ENCODE measurements at regions not wholly inside any gene's neighbourhood (a gene's known extent, or its start where the extent isn't known, plus 50 kb on each side); places are given as distances from the start of the nearest gene placed in this dataset.

- intact Hi-C loops (cut with DNase I) = no loop called here
- WGBS = 43% methylated on average over 1 of the region's 1 CpG
Measured at GRCh38 chr16:62692685-62693084, 656.4 kb upstream of the CDH8 start.

GRCh38 chr16:62681819-62682218 lies 645.6 kb upstream of the CDH8 start:
- no peaks in the 10 kb centered on the region for H3K9me3 ChIP-seq

More at GRCh38 chr16:62692685-62693084, 656.4 kb upstream of the CDH8 start:
- H3K27me3 ChIP-seq (replicated peaks; ENCODE audit: insufficient read depth) = no peaks in the 10 kb centered on the region
- no peak overlapping the region for H3K27ac ChIP-seq
- H3K4me1 ChIP-seq (replicated peaks) = no peaks in the 10 kb centered on the region
- H3K4me3 ChIP-seq = no peak overlapping the region
- H3K36me3 ChIP-seq = no peaks in the 10 kb centered on the region
- TF ChIP-seq POLR2AphosphoS5 (IDR thresholded peaks at IDR 0.05) = no peak
- no peak for TF ChIP-seq CTCF (IDR thresholded peaks at IDR 0.05)
- TF ChIP-seq POLR2A (IDR thresholded peaks at IDR 0.05) = no peak
- H3K9me3 ChIP-seq = no peaks in the 10 kb centered on the region
- no peak for DNase-seq (ENCODE audit: low spot score)

GRCh38 chr16:62678796-62679195 lies 642.6 kb upstream of the CDH8 start:
- H3K4me3 ChIP-seq = no peak overlapping the region
- TF ChIP-seq POLR2AphosphoS5 (IDR thresholded peaks at IDR 0.05) (no peak), POLR2A (IDR thresholded peaks at IDR 0.05) (no peak), CTCF (IDR thresholded peaks at IDR 0.05) (no peak)
- no peaks in the 10 kb centered on the region for H3K36me3 ChIP-seq
- no peaks in the 10 kb centered on the region for H3K27me3 ChIP-seq (replicated peaks; ENCODE audit: insufficient read depth)
- 73% methylated on average over 4 of the region's 4 CpGs for WGBS
- no peaks in the 10 kb centered on the region for H3K9me3 ChIP-seq
- no peak for DNase-seq (ENCODE audit: low spot score)
- intact Hi-C loops (cut with DNase I) = no loop called here
- H3K4me1 ChIP-seq (replicated peaks) = no peaks in the 10 kb centered on the region
- H3K27ac ChIP-seq = no peak overlapping the region

More at GRCh38 chr16:62681819-62682218, 645.6 kb upstream of the CDH8 start:
- intact Hi-C loops (cut with DNase I) = no loop called here
- H3K27ac ChIP-seq = no peak overlapping the region
- DNase-seq (ENCODE audit: low spot score) = no peak
- no peak overlapping the region for H3K4me3 ChIP-seq
- H3K4me1 ChIP-seq (replicated peaks) = no peaks in the 10 kb centered on the region
- 76% methylated on average over 1 of the region's 1 CpG for WGBS
- H3K36me3 ChIP-seq = no peaks in the 10 kb centered on the region
- no peaks in the 10 kb centered on the region for H3K27me3 ChIP-seq (replicated peaks; ENCODE audit: insufficient read depth)
- TF ChIP-seq POLR2A (IDR thresholded peaks at IDR 0.05) (no peak), CTCF (IDR thresholded peaks at IDR 0.05) (no peak), POLR2AphosphoS5 (IDR thresholded peaks at IDR 0.05) (no peak)

GRCh38 chr16:62676306-62676705 lies 640.1 kb upstream of the CDH8 start:
- 76% methylated on average over 4 of the region's 4 CpGs for WGBS
- H3K9me3 ChIP-seq = no peaks in the 10 kb centered on the region
- no peak overlapping the region for H3K4me3 ChIP-seq
- no peak overlapping the region for H3K27ac ChIP-seq
- no peaks in the 10 kb centered on the region for H3K36me3 ChIP-seq
- no peaks in the 10 kb centered on the region for H3K4me1 ChIP-seq (replicated peaks)
- intact Hi-C loops (cut with DNase I) = no loop called here
- no peak for DNase-seq (ENCODE audit: low spot score)
- TF ChIP-seq CTCF (IDR thresholded peaks at IDR 0.05) (no peak), POLR2A (IDR thresholded peaks at IDR 0.05) (no peak), POLR2AphosphoS5 (IDR thresholded peaks at IDR 0.05) (no peak)
- H3K27me3 ChIP-seq (replicated peaks; ENCODE audit: insufficient read depth) = no peaks in the 10 kb centered on the region

- H3K27me3 ChIP-seq (replicated peaks; ENCODE audit: insufficient read depth) = no peaks in the 10 kb centered on the region
- H3K9me3 ChIP-seq = no peaks in the 10 kb centered on the region
- no peak overlapping the region for H3K4me3 ChIP-seq
- H3K36me3 ChIP-seq = no peaks in the 10 kb centered on the region
- 54% methylated on average over 1 of the region's 1 CpG for WGBS
- no peaks in the 10 kb centered on the region for H3K4me1 ChIP-seq (replicated peaks)
- no peak for DNase-seq (ENCODE audit: low spot score)
- H3K27ac ChIP-seq = no peak overlapping the region
- intact Hi-C loops (cut with DNase I) = no loop called here
- TF ChIP-seq POLR2AphosphoS5 (IDR thresholded peaks at IDR 0.05) = no peak
- no peak for TF ChIP-seq CTCF (IDR thresholded peaks at IDR 0.05)
- no peak for TF ChIP-seq POLR2A (IDR thresholded peaks at IDR 0.05)
Measured at GRCh38 chr16:62665269-62665668, 629.0 kb upstream of the CDH8 start.

Data from prostate gland (tissue), 2 donors.